ENCODE measurements at regions not wholly inside any gene's neighbourhood (a gene's known extent, or its start where the extent isn't known, plus 50 kb on each side); places are given as distances from the start of the nearest gene placed in this dataset.

DNA sequence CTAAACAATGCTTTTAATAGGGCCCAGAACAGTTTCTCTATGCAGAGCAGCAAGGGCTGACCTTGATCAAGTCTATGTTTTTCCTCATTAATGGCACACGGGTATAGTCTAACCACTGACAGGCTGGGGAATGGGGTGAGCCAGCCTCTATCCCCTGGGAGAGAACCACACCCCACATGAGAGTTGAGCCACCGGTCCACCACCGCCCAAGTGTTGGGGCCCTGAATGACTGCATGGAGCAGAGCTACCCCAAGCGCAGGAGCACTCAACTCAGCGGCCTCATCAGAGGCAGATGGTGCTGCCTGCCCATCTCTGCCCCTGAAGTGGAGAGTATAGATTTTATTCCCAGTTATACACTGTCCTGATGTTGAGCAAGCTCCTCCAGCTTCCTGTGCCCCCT lies 247.9 kb upstream of the IRX1 start:
- Mint-ChIP-seq H3K27me3 (ENCODE audit: low read depth) (no peaks in the 10 kb centered on the region), H3K4me1 (no peaks in the 10 kb centered on the region), H3K4me3 (no peak overlapping the region), H3K9me3 (peaks cover 9% of the 10 kb centered on the region), H3K27ac (no peak overlapping the region), H3K36me3 (no peaks in the 10 kb centered on the region)
- DNase-seq (ENCODE audit: low spot score) = no peak
- CTCF ChIA-PET = no interaction called here
- ATAC-seq = no peak
- TF ChIP-seq JUN (CRISPR knock-in tag; IDR thresholded peaks at IDR 0.05) = no peak
- no peak for TF ChIP-seq MYBL2 (CRISPR knock-in tag; IDR thresholded peaks at IDR 0.05)
- TF ChIP-seq, protein P1, sequence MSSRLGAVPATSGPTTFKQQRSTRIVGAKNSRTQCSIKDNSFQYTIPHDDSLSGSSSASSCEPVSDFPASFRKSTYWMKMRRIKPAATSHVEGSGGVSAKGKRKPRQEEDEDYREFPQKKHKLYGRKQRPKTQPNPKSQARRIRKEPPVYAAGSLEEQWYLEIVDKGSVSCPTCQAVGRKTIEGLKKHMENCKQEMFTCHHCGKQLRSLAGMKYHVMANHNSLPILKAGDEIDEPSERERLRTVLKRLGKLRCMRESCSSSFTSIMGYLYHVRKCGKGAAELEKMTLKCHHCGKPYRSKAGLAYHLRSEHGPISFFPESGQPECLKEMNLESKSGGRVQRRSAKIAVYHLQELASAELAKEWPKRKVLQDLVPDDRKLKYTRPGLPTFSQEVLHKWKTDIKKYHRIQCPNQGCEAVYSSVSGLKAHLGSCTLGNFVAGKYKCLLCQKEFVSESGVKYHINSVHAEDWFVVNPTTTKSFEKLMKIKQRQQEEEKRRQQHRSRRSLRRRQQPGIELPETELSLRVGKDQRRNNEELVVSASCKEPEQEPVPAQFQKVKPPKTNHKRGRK (CRISPR knock-in tag; IDR thresholded peaks at IDR 0.05; ENCODE audit: borderline replicate concordance) = no peak
- TF ChIP-seq ZBTB21 (CRISPR knock-in tag; IDR thresholded peaks at IDR 0.05; ENCODE audit: borderline replicate concordance) = no peak
- POLR2A ChIA-PET = no interaction called here

DNA sequence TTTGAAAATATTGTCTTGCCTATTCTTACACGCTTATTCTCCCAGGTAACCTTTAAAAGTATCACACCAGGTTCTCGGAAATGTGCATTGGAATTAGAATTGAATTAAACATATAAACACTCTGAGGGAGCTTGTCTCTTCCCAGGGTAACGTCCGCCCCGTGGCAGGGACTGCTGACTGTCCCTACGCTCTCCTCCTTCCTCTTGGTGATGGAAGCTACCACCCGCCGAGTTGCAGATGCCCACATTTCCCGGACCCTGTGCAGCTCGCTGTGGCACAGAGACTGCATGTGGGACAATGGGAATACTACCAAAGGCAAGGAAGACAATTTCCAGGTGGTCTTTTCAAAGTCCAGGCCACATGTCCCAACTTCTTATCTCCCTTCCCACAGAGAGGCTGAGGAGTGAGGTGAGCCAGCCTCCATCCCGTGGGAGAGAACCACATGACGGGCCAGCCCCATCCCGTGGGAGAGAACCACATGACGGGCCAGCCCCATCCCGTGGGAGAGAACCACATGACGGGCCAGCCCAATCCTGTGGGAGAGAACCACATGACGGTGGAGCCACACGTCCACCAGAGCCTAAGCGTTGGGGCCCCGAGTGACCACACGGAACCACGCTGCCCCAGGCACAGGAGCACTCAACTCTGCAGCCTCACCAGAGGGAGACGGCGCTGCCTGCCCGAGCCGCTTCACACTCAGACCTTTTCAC lies 249.4 kb upstream of the IRX1 start:
- H3K9me3 Mint-ChIP-seq = peaks cover 9% of the 10 kb centered on the region
- no peak overlapping the region for H3K4me3 Mint-ChIP-seq
- ChIA-PET POLR2A (no interaction called here), CTCF (no interaction called here)
- no peaks in the 10 kb centered on the region for H3K27me3 Mint-ChIP-seq (ENCODE audit: low read depth)
- DNase-seq (ENCODE audit: low spot score) (no peak), ATAC-seq (no peak)
- no peaks in the 10 kb centered on the region for H3K36me3 Mint-ChIP-seq
- H3K27ac Mint-ChIP-seq = no peak overlapping the region
- no peaks in the 10 kb centered on the region for H3K4me1 Mint-ChIP-seq
- TF ChIP-seq, protein P2, sequence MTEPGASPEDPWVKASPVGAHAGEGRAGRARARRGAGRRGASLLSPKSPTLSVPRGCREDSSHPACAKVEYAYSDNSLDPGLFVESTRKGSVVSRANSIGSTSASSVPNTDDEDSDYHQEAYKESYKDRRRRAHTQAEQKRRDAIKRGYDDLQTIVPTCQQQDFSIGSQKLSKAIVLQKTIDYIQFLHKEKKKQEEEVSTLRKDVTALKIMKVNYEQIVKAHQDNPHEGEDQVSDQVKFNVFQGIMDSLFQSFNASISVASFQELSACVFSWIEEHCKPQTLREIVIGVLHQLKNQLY (CRISPR knock-in tag; IDR thresholded peaks at IDR 0.05) = no peak
- no peak for TF ChIP-seq SMAD3 (CRISPR knock-in tag; IDR thresholded peaks at IDR 0.05; ENCODE audit: borderline replicate concordance)
- TF ChIP-seq, protein P3, sequence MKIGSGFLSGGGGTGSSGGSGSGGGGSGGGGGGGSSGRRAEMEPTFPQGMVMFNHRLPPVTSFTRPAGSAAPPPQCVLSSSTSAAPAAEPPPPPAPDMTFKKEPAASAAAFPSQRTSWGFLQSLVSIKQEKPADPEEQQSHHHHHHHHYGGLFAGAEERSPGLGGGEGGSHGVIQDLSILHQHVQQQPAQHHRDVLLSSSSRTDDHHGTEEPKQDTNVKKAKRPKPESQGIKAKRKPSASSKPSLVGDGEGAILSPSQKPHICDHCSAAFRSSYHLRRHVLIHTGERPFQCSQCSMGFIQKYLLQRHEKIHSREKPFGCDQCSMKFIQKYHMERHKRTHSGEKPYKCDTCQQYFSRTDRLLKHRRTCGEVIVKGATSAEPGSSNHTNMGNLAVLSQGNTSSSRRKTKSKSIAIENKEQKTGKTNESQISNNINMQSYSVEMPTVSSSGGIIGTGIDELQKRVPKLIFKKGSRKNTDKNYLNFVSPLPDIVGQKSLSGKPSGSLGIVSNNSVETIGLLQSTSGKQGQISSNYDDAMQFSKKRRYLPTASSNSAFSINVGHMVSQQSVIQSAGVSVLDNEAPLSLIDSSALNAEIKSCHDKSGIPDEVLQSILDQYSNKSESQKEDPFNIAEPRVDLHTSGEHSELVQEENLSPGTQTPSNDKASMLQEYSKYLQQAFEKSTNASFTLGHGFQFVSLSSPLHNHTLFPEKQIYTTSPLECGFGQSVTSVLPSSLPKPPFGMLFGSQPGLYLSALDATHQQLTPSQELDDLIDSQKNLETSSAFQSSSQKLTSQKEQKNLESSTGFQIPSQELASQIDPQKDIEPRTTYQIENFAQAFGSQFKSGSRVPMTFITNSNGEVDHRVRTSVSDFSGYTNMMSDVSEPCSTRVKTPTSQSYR (CRISPR knock-in tag; IDR thresholded peaks at IDR 0.05) = no peak
- TF ChIP-seq, protein P4, sequence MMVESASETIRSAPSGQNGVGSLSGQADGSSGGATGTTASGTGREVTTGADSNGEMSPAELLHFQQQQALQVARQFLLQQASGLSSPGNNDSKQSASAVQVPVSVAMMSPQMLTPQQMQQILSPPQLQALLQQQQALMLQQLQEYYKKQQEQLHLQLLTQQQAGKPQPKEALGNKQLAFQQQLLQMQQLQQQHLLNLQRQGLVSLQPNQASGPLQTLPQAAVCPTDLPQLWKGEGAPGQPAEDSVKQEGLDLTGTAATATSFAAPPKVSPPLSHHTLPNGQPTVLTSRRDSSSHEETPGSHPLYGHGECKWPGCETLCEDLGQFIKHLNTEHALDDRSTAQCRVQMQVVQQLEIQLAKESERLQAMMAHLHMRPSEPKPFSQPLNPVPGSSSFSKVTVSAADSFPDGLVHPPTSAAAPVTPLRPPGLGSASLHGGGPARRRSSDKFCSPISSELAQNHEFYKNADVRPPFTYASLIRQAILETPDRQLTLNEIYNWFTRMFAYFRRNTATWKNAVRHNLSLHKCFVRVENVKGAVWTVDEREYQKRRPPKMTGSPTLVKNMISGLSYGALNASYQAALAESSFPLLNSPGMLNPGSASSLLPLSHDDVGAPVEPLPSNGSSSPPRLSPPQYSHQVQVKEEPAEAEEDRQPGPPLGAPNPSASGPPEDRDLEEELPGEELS (CRISPR knock-in tag; IDR thresholded peaks at IDR 0.05) = no peak
- TF ChIP-seq ZBTB21 (CRISPR knock-in tag; IDR thresholded peaks at IDR 0.05; ENCODE audit: borderline replicate concordance) = no peak
- TF ChIP-seq NR2C2 (CRISPR knock-in tag; IDR thresholded peaks at IDR 0.05) = no peak
- TF ChIP-seq, protein P5, sequence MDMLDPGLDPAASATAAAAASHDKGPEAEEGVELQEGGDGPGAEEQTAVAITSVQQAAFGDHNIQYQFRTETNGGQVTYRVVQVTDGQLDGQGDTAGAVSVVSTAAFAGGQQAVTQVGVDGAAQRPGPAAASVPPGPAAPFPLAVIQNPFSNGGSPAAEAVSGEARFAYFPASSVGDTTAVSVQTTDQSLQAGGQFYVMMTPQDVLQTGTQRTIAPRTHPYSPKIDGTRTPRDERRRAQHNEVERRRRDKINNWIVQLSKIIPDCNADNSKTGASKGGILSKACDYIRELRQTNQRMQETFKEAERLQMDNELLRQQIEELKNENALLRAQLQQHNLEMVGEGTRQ (CRISPR knock-in tag; IDR thresholded peaks at IDR 0.05) = no peak
- TF ChIP-seq JAZF1 (CRISPR knock-in tag; IDR thresholded peaks at IDR 0.05) = no peak
- no peak for TF ChIP-seq CREB1 (CRISPR knock-in tag; IDR thresholded peaks at IDR 0.05)
- TF ChIP-seq, protein P6, sequence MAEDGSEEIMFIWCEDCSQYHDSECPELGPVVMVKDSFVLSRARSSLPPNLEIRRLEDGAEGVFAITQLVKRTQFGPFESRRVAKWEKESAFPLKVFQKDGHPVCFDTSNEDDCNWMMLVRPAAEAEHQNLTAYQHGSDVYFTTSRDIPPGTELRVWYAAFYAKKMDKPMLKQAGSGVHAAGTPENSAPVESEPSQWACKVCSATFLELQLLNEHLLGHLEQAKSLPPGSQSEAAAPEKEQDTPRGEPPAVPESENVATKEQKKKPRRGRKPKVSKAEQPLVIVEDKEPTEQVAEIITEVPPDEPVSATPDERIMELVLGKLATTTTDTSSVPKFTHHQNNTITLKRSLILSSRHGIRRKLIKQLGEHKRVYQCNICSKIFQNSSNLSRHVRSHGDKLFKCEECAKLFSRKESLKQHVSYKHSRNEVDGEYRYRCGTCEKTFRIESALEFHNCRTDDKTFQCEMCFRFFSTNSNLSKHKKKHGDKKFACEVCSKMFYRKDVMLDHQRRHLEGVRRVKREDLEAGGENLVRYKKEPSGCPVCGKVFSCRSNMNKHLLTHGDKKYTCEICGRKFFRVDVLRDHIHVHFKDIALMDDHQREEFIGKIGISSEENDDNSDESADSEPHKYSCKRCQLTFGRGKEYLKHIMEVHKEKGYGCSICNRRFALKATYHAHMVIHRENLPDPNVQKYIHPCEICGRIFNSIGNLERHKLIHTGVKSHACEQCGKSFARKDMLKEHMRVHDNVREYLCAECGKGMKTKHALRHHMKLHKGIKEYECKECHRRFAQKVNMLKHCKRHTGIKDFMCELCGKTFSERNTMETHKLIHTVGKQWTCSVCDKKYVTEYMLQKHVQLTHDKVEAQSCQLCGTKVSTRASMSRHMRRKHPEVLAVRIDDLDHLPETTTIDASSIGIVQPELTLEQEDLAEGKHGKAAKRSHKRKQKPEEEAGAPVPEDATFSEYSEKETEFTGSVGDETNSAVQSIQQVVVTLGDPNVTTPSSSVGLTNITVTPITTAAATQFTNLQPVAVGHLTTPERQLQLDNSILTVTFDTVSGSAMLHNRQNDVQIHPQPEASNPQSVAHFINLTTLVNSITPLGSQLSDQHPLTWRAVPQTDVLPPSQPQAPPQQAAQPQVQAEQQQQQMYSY (CRISPR knock-in tag; IDR thresholded peaks at IDR 0.05) = no peak
- TF ChIP-seq EMX1 (CRISPR knock-in tag; IDR thresholded peaks at IDR 0.05) = no peak
- no peak for TF ChIP-seq TEAD1 (CRISPR knock-in tag; IDR thresholded peaks at IDR 0.05)
- TF ChIP-seq ATF1 (CRISPR knock-in tag; IDR thresholded peaks at IDR 0.05) = no peak
- TF ChIP-seq, protein P7, sequence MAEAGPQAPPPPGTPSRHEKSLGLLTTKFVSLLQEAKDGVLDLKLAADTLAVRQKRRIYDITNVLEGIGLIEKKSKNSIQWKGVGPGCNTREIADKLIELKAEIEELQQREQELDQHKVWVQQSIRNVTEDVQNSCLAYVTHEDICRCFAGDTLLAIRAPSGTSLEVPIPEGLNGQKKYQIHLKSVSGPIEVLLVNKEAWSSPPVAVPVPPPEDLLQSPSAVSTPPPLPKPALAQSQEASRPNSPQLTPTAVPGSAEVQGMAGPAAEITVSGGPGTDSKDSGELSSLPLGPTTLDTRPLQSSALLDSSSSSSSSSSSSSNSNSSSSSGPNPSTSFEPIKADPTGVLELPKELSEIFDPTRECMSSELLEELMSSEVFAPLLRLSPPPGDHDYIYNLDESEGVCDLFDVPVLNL (CRISPR knock-in tag; IDR thresholded peaks at IDR 0.05; ENCODE audit: borderline replicate concordance, low read depth) = no peak

Measured in WTC11 (cell line).